IMR-90 (cell line): ENCODE measurements at regions not wholly inside any gene's neighbourhood (a gene's known extent, or its start where the extent isn't known, plus 50 kb on each side); places are given as distances from the start of the nearest gene placed in this dataset.
A peak's percentile ranks its signal among the peaks of the same experiment; 100 is the strongest.

Experiments used
- ATAC-seq: fragments of 200-7000 bp; cut with Tn5 transposase; 2 replicates; pipeline ENCODE4 v1.9.1; 2020; ENCODE audit warnings: low read depth, mild to moderate bottlenecking, moderate library complexity
- BruUV-seq: library from RNA; stranded (reverse); fragments of 400-500 nt; replicated peaks from 2 replicates; lab custom pipeline; 2021; lab: Mats Ljungman, UMichigan
- CTCF ChIA-PET: fragments of 300-600 bp; formaldehyde crosslinking; extraction: SDS; loops from one replicate; lab custom pipeline; 2021; ENCODE audit warnings: antibody characterized with exemption; lab: Yijun Ruan, JAX
- POLR2A ChIA-PET: fragments of 300-600 bp; sonication (Branson Sonifier 250); formaldehyde crosslinking; loops from one replicate; lab custom pipeline; 2022; ENCODE audit warnings: antibody characterized with exemption; ENCODE audit not compliant: unreplicated experiment; lab: Charles Lee
- DNase-seq: peaks from one replicate; pipeline ENCODE4 v3.0.0; 2013
- H2AFZ ChIP-seq: replicated peaks from 2 replicates; pipeline ENCODE3; 2013; ENCODE audit warnings: low read length, mild to moderate bottlenecking; ENCODE audit not compliant: poor library complexity
- H2AK5ac ChIP-seq: 2 replicates; pipeline ENCODE4 v1.6.1; 2013; ENCODE audit warnings: low read depth, low read length, inconsistent platforms
- H2AK9ac ChIP-seq: replicated peaks from 2 replicates; pipeline ENCODE3; 2013; ENCODE audit warnings: mild to moderate bottlenecking, low read depth, low read length, moderate library complexity; ENCODE audit not compliant: poor library complexity
- H2BK120ac ChIP-seq: 2 replicates; pipeline ENCODE4 v1.6.1; 2013; ENCODE audit warnings: low read depth, low read length, inconsistent platforms
- H2BK15ac ChIP-seq: 3 replicates; pipeline ENCODE4 v1.6.1; 2013; ENCODE audit warnings: low read depth, low read length, inconsistent platforms
- H2BK20ac ChIP-seq: 2 replicates; pipeline ENCODE4 v1.6.1; 2013; ENCODE audit warnings: low read depth, mild to moderate bottlenecking, inconsistent platforms, low read length, moderate library complexity
- H2BK5ac ChIP-seq: 2 replicates; pipeline ENCODE4 v1.6.1; 2013; ENCODE audit warnings: mild to moderate bottlenecking, low read depth, low read length, inconsistent platforms; ENCODE audit not compliant: poor library complexity, severe bottlenecking
- H3K14ac ChIP-seq: replicated peaks from 2 replicates; pipeline ENCODE4 v1.6.1; 2013; ENCODE audit warnings: low read depth, low read length, inconsistent platforms
- H3K18ac ChIP-seq: 2 replicates; pipeline ENCODE4 v1.6.1; 2013; ENCODE audit warnings: low read depth, low read length, control low read depth
- H3K23ac ChIP-seq: 2 replicates; pipeline ENCODE4 v1.6.1; 2013; ENCODE audit warnings: low read depth, low read length, inconsistent platforms
- H3K27ac ChIP-seq: 2 replicates; pipeline ENCODE4 v1.5.1; 2013; ENCODE audit warnings: mild to moderate bottlenecking, control low read depth, low read length; ENCODE audit not compliant: insufficient read depth
- H3K27me3 ChIP-seq: 2 replicates; pipeline ENCODE4 v1.6.1; 2013; ENCODE audit warnings: low read length; ENCODE audit not compliant: control insufficient read depth, insufficient read depth
- H3K36me3 ChIP-seq: 2 replicates; pipeline ENCODE4 v1.6.1; 2013; ENCODE audit warnings: low read length, mixed read lengths; ENCODE audit not compliant: control insufficient read depth, insufficient read depth
- H3K4ac ChIP-seq: 2 replicates; pipeline ENCODE4 v1.6.1; 2013; ENCODE audit warnings: low read depth, low read length, inconsistent platforms
- H3K4me1 ChIP-seq: 2 replicates; pipeline ENCODE4 v1.6.1; 2013; ENCODE audit warnings: low read length, mixed read lengths; ENCODE audit not compliant: control insufficient read depth, insufficient read depth
- H3K4me2 ChIP-seq: 2 replicates; pipeline ENCODE4 v1.6.1; 2013; ENCODE audit warnings: low read depth, mild to moderate bottlenecking, control low read depth, low read length, moderate library complexity
- H3K4me3 ChIP-seq: 2 replicates; pipeline ENCODE4 v1.5.1; 2013; ENCODE audit warnings: low read depth, mild to moderate bottlenecking, control low read depth, low read length, moderate library complexity; ENCODE audit not compliant: insufficient read depth
- H3K56ac ChIP-seq: 2 replicates; pipeline ENCODE4 v1.6.1; 2013; ENCODE audit warnings: low read length, inconsistent platforms; ENCODE audit not compliant: insufficient read depth; ENCODE audit errors: extremely low read depth
- H3K79me1 ChIP-seq, 2 experiments: 2 replicates each; pipeline ENCODE4 v1.6.1; 2013; ENCODE audit warnings: low read length in 2 of 2, inconsistent platforms in 1 of 2, low read depth in 1 of 2
- H3K9ac ChIP-seq: 2 replicates; pipeline ENCODE4 v1.6.1; 2013; ENCODE audit warnings: low read depth, low read length, control low read depth
- H3K9me1 ChIP-seq: 2 replicates; pipeline ENCODE4 v1.6.1; 2013; ENCODE audit warnings: low read length, inconsistent platforms; ENCODE audit not compliant: insufficient read depth
- H3K9me3 ChIP-seq: 2 replicates; pipeline ENCODE4 v1.6.1; 2013; ENCODE audit warnings: low read length; ENCODE audit not compliant: control insufficient read depth, insufficient read depth
- H4K20me1 ChIP-seq: 2 replicates; pipeline ENCODE4 v1.6.1; 2013; ENCODE audit warnings: low read length, inconsistent platforms; ENCODE audit not compliant: insufficient read depth
- H4K5ac ChIP-seq: 2 replicates; pipeline ENCODE4 v1.6.1; 2013; ENCODE audit warnings: mild to moderate bottlenecking, low read depth, low read length, control low read depth
- H4K8ac ChIP-seq, 2 experiments: 2 replicates each; pipeline ENCODE4 v1.6.1; 2013; ENCODE audit warnings: low read depth in 2 of 2, low read length in 2 of 2, control low read depth in 1 of 2, inconsistent platforms in 1 of 2
- H4K91ac ChIP-seq: 2 replicates; pipeline ENCODE4 v1.6.1; 2013; ENCODE audit warnings: low read depth, low read length, inconsistent platforms; ENCODE audit not compliant: insufficient read depth
- CEBPB ChIP-seq: IDR thresholded peaks from 2 replicates; pipeline ENCODE4 v1.6.1; 2012; ENCODE audit warnings: low read depth, low read length, improper control_type of control experiment
- WGBS, 2 experiments: methylation state at CpG; one replicate each; pipeline versions ENCODE4 v1.1.5 to v1.1.7; 2013; ENCODE audit warnings: missing lambda C conversion rate in 2 of 2; ENCODE audit not compliant: insufficient read length in 1 of 2; ENCODE audit errors: extremely low coverage in 2 of 2; 5-methylcytosine and 5-hydroxymethylcytosine counted together
- dilution Hi-C: fragments of 300-500 bp; cut with HindIII; formaldehyde crosslinking; loops from one replicate; pipeline ENCODE4 v1.14.3; 2018; ENCODE audit warnings: low sequenced_read_pairs; ENCODE audit not compliant: unreplicated experiment
- in situ Hi-C: fragments of 300-500 bp; cut with MboI; formaldehyde crosslinking; loops from 3 replicates; pipeline ENCODE4 v1.14.3; 2019; ENCODE audit warnings: low sequenced_read_pairs, inconsistent platforms, mixed read lengths
- intact Hi-C: fragments of 100-400 bp; cut with micrococcal nuclease; formaldehyde crosslinking; loops from 2 replicates; pipeline ENCODE4 v1.10.0; 2022
- TF ChIP-seq, protein P1 (sequence below): conservative IDR thresholded peaks from 2 replicates; pipeline ENCODE4 v1.5.1; 2012; ENCODE audit warnings: mild to moderate bottlenecking, low read depth, low read length, improper control_type of control experiment

DNA sequence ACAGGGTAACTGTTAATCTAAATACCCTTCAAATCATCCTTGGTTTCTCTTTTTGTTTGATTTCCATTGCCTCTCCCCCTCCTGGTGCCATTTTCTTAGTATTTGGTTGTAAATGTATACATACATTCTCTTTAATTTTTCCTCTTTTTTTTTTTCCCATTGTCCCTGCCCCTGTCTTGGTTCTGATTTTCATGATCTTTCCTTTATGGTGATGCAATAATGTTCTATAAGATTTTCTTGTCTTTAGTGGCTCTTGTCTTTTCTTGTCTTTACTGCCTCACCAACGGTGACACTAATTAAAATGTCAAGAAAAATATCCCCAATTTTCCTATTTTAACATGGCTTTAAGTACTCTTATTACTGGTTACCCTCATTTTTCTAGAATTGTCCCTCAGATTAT is 135.9 kb upstream of the POT1 start:
- intact Hi-C loops (no loop called here), dilution Hi-C loops (no loop called here), in situ Hi-C loops (no loop called here)
- Histone ChIP-seq H3K4me1 (peaks cover 5% of the 10 kb centered on the region; the same call in 1 of the 2 replicates), H2AK9ac (no peak overlapping the region), H2BK20ac (no peak overlapping the region), H3K9ac (no peak overlapping the region), H3K36me3 (no peaks in the 10 kb centered on the region), H3K18ac (no peak overlapping the region), H3K79me1 (no peaks in the 10 kb centered on the region), H2BK15ac (no peak overlapping the region), H3K9me3 (no peaks in the 10 kb centered on the region), H3K9me1 (no peaks in the 10 kb centered on the region), H3K27ac (no peak overlapping the region), H3K4me3 (no peak overlapping the region), H3K4ac (no peak overlapping the region), H2AK5ac (no peak overlapping the region), H2BK120ac (no peak overlapping the region), H3K23ac (no peak overlapping the region), H3K56ac (no peak overlapping the region), H4K91ac (no peak overlapping the region), H3K27me3 (no peaks in the 10 kb centered on the region), H3K14ac (no peak overlapping the region), H2BK5ac (no peak overlapping the region), H3K4me2 (no peak overlapping the region), H4K20me1 (no peaks in the 10 kb centered on the region), H4K5ac (no peak overlapping the region), H2AFZ (no peak overlapping the region), H4K8ac (no peak overlapping the region)
- ATAC-seq (no peak), DNase-seq (no peak)
- CTCF ChIA-PET: no interaction called here
- POLR2A ChIA-PET: no interaction called here
- WGBS, 2 experiments: no CpG with 5 or more reads among the region's 1 CpG
- TF ChIP-seq, protein P1, sequence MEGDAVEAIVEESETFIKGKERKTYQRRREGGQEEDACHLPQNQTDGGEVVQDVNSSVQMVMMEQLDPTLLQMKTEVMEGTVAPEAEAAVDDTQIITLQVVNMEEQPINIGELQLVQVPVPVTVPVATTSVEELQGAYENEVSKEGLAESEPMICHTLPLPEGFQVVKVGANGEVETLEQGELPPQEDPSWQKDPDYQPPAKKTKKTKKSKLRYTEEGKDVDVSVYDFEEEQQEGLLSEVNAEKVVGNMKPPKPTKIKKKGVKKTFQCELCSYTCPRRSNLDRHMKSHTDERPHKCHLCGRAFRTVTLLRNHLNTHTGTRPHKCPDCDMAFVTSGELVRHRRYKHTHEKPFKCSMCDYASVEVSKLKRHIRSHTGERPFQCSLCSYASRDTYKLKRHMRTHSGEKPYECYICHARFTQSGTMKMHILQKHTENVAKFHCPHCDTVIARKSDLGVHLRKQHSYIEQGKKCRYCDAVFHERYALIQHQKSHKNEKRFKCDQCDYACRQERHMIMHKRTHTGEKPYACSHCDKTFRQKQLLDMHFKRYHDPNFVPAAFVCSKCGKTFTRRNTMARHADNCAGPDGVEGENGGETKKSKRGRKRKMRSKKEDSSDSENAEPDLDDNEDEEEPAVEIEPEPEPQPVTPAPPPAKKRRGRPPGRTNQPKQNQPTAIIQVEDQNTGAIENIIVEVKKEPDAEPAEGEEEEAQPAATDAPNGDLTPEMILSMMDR: no peak
- TF ChIP-seq CEBPB: peak; percentile 45; the same call in 1 of the 2 replicates
- no TSS peak for BruUV-seq
